Tongue (tissue), 1 donor: ENCODE measurements at regions not wholly inside any gene's neighbourhood (a gene's known extent, or its start where the extent isn't known, plus 50 kb on each side); places are given as distances from the start of the nearest gene placed in this dataset.

ENCODE experiments used
- DNase-seq: peaks from one replicate; pipeline ENCODE4 v3.0.0-alpha.2; 2015

DNA sequence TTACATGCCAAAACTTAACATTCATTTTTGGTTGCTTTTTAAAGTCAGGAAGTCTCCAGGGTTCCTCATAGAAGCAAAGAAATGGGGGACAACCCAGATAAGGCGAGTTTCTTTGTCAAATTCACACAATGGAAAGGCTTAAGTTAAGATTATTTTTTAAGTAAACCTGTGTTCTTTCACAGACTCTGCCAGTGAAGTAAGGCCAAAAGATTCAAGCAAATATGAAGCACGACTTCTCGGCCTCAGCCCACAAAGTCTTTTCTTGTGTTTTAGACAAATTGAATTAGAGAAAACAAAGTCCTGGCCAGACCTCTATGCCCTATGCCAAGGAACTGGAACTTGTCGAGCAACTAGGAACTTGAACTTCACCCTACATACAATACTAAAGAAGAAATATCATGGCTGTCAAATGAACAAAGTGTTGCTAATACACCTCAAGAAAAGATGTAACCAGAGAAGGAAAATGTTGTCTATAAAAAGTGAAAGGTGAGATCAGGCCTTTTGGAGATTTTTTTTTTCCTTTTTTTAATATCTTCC is 540.0 kb upstream of the JARID2 start:
- no peak for DNase-seq

DNA sequence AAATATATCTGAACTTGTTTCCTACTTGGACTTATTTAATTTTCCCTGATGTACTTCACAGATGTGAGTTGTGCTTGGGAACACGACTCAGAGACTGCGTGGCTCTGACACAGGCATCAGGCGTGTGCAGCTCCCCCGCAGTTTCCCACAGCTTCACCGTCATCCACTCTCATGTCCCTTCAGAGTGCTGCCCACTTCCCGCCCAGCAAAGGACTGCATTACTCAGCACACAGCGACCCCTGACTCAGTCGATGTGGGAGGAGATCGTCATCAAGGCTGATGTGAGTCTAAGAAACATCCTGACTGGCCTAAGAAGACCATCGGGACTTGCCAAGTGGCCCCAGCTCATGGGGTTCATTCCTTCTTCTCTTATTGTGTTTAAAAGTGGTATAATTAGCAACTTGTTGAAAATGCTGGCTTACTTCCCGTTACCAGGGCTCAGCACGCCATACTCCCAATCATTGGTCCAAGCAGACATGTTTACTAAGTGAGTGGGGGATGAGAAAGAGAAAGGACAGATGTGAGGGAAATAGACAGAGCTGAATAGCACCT is 539.4 kb upstream of the JARID2 start:
- no peak for DNase-seq

DNA sequence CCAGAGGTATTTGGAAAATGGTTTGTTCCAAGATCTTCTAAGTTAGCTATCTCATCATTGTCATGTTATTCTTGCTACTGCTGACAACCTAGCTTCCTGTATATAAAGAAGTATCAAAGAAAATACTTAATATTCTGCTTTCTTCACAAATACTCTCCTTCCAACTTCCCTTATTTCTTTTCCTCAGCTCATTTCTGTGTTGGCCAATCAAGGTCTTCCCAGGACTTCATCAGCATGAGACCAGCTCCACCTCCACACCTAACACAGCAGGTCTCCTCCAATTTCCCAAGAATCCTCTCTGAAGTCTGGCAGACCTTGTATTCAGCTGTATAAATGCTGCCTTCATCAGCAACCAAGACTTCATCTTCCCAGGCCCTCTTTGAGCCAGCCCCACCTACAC is 538.6 kb upstream of the JARID2 start:
- DNase-seq, result no peak

DNA sequence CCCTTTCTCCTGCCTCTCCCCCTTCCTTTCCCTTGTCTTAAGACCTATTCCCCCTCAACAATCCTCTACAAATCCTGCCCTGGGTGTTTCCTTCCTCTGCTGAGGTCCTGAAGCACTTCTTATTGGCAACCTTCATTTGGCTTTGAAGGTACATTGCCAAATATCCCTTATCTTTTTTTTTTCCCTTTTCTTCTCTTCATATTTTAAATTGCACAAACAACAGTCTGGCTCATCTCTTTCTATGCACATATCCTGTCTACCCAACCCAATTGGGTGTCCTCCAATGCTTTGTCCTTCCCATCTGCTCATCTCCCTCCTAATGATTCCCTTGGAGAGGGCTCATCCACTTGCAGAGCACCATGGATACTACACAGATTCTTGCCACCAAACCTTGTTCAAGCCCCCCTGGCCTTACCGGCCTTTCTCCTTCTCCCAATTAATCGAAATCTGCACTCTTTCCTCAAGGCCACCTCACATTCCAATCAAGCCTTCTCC is 537.9 kb upstream of the JARID2 start:
- no peak for DNase-seq

DNA sequence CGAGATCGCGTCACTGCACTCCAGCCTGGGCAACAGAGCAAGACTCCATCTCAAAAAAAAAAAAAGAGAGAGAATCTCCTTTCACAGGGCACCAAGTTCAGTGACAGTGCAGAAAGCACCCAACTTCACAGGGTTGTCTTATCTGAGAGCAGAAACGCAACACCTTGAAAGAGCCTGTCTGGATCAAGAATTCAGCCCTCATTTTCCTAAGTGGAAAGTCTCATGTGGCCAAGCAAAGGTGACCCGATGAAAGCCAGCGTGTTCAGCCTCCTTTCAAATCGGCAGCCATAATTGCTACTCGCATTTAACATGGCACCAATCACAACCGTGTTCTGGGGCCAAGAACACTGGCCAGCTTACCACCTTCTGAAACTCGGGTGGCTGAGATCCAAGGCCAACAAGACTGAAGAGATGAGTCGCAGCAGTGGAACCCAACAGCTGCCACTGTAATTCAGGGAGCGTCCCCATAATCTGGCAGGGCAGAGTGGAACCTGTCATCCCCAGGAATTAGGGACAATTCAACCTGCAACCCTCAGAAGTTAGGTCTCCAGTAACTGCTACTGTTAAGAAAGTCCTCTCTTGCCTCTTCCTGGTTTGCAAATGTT is 536.7 kb upstream of the JARID2 start:
- DNase-seq, result no peak

DNA sequence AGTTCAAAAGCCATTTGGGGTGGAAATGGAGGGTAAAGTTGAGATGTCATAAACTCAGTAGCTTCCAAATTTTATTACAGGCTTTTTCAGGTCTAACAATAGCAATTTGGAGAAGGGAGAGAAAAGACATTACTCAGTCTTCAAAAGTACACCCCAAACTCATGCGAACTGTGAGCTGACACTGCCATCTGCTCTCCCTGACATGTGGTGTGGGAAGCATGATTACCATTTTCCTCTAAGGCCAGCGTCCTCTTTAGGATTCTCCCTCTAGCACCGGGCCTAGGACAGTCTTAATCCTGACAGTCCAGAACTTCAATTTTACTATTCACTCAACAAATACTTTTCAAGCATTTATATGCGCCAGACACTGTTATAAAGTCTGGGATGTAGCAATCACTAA is 536.0 kb upstream of the JARID2 start:
- DNase-seq, result no peak

DNA sequence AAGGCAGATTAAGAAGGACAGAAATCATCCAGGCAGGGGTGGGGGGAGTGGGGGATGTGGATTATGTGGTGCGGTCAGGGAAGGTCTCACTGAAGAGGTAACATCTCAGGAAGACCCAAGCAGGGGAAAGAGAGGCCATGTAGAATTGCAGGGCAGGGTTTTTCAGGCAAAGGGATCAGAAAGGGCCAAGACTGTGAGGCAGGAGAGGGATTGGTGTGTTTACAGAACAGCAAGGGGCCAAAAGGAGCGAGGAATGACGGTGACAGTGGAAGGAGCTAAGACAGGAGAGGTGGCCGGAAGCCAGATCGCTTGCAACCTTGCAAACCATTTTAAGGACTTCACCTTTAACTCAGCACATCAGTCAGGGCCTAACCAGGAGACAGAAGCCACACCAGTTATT is 535.4 kb upstream of the JARID2 start:
- DNase-seq, result no peak

DNA sequence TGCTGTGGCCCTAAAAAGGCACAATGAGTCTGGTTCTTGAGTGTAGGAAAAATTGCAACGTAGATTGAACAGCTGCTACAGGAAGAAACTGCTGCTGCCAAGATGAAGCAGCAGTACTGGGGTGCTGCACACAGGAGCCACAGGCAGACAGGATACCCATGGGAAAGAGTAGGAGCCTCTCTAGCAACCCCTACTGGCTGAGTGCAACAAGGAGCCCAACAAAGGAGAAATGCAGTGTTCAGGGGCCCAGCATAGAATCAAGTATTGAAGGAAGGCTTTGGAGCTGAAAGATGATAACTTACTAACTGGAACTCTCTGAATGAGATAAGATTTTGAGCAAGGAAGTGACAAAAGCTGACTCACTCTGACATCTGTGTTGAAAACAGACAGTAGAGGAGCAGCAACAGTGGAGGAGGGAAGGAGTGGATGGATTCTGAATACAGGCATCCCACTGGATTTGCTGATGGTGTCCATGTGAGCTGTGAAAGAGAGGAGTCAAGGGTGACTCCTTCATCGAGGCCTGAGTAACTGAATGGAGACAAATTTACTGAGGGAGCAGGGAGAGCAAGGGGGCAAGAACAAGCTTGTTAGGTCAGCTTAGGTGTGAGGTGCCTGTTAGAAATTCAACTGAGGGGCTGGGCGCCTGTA is 534.7 kb upstream of the JARID2 start:
- no peak for DNase-seq

DNA sequence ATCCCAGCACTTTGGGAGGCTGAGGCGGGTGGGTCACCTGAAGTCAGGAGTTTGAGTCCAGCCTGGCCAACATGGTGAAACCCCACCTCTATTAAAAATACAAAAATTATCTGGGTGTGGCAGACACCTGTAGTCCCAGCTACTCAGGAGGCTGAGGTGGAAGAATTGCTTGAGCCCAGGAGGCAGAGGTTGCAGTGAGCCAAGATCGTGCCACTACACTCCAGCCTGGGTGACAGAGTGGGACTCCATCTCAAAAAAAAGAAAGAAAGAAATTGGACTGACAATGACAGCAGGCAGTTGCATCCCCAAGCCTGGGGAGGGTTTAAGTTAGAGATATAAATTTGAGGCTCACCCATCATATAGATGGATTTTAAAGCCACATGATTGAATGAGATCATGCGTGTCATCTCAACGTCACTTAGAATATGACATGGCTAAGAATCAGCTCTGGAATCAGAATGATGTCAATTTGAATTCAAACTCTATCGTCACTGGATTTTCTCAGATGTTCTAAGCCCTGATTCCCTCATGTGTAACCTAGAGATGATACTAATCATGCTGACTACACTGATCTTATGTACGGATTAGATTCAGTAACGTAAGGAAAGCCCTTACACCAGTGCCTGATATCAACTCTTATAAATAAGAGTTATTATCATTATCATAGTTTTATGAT is 534.0 kb upstream of the JARID2 start:
- DNase-seq, result no peak

DNA sequence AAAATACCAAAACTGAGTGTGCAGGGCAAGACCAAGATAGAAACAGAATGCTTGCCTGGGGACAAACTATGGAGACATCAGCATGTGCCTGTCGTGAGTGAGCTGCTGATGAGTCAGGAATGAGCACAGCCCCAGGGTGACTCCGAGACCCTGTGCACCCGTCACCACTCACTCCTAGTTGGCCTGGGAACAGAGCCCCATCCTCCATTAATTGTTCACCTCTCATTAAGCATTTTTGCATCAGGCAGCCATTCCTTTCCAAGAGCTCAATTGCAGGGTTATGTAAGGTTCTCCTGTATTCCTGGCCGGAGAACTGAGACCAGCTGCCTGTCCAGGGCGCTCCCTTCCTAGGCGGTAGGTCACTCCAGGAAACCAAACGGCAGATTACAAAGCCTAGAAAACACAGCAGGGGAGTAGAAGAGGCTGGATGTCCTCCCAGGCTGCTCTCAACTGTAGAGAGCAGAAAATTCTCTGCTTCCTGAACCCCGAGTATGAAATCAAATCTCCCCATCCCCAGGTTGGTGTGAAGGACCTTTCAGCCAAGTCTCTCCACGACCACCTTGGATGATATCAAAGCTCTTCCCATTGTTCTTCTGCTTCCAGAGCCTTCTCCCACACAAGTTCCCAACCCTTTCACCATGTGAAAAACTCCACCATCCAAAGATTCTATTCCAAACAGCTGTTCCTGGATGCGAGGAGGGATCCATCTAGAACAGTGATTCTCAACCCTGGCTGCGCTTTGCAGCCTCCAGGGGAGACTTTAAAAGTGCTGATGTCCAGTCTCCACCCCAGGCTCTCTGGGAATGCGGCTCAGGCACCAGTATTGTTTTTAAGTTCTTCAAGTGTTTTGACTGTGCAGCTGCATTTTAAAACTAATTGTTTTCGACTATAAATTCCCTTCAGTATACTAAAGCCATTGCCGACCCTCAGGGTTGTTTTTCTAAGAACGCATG is 532.6 kb upstream of the JARID2 start:
- DNase-seq, result no peak

DNA sequence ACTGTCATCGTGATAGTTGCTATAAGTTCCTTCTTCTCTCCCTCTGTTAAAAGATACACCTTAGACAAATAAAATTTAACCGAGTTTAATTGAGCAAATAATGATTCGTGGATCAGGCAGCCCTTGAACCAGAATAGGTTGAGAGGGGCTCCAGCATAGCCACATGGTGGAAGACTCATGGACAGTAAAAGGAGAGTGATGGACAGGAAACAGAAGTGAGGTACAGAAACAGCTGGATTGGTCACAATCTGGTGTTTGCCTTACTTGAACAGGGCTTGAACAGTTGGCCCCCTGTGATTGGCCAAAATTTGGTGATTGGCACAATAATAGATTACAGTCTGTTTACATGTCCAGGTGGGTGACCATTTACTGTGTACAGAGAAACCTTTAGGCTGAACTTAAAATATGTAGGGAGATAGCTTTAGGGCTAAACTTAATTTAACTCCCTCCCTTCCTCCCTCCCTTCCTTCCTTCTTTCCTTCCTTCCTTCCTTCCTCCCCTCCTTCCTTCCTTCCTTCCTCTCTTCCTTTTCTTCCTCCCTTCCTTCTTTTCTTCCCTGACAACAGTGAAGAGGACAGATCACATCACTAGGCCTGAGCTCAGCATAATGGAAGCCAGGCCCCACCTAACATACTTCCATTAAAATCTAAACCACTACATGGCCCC is 531.8 kb upstream of the JARID2 start:
- no peak for DNase-seq

DNA sequence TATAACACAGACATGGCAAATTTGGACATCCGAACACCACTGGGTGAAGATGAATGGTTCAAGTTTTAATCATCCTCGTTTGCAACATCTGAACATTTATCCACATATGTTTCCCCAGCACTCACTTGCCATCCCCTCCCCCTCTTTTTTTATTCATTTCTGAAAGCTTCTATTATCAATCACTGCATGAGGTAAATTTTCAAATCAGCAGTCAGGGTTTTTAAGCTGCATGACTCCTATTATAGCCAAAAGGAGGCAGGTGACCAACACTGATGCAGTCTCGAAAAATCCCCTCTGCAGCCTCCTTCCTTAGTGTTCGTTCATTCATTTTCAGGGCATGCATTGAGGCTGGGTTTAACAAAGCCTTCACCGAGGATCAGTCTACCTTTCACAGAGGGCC is 530.8 kb upstream of the JARID2 start:
- no peak for DNase-seq

DNA sequence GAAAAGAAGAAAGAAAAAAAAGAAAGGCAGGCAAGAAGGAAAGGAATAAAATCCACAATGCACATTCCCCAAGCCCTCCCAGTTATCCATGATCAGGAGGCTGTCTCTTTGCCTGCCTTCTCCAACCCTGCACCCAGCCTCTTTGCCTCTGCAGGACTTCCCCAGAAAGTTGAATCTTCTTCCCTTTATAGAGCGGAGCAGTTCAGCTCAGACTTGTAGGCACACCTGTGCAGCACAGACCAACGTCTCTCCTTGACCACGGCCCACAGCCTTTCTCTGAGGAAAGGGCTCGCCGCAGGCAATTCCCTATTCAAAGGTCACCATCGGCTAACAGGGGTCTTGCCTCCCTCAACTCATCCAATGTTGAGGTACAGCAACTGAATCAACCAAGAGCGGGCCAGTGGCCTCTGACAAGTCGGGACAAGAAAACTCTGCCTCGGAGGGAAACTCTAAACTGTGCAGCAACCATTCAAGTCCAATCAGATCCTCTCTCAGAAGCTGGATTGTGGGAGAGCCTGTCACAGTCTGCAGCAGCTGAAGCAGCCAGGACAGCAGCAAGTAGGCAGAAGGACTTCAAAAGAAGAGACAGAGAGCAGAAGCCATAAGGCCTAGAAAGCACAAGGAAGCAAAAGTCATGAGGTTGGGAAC is 529.2 kb upstream of the JARID2 start:
- no peak for DNase-seq

DNA sequence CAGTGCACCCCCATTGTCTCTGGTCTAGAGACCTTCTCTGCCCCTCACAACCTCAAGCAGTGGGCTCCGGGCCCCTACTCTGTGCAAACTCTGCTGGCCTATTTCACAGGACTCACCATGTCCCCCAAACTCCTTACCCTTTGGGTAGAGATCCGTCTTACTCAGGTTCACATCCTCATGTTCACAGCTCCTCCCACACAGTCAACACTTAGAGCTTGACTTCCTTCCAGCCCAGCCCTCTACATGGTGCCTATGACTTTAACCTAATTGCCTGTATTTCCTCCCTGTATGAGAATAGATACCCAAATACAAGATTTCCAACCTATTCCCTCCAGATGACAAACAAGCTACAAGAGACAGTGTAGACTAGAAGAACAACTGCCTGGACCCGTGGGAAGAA is 528.6 kb upstream of the JARID2 start:
- no peak for DNase-seq

DNA sequence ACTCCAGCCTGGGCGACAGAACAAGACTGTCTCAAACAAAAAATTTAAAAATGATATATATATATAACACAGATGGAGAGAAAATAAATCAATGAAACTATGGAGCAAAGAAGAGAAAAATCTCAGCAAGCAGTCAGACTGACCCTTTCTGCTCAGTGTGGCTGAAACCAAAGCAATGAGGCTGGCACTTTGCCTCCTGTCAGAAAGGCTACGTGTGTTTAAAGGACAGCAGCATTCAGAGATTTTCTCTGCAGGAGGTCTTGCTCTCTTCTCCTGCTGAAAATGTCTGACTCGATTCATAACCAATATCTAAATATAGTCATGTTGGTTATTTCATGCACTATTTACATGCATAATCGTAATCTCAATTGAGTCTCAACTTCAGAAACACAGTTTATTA is 527.0 kb upstream of the JARID2 start:
- no peak for DNase-seq

DNA sequence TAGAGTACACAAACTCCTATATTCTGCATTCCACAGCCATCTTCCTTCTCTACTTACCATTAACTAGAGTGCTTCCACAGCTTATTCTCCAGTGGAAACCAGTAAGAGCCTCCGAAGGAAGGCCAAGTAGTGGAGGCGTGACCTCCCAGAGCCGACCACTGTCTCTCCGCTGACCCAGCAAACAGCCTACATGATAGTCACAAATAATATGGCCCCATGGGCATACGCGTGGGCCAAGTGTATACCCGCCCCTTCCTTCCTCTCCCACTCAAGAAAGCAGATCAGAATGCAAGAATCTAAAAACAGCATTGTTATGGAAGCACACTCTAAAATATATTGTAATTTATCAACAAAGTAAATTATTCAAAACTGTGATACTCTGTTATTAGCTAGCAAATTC is 526.6 kb upstream of the JARID2 start:
- DNase-seq, result no peak

DNA sequence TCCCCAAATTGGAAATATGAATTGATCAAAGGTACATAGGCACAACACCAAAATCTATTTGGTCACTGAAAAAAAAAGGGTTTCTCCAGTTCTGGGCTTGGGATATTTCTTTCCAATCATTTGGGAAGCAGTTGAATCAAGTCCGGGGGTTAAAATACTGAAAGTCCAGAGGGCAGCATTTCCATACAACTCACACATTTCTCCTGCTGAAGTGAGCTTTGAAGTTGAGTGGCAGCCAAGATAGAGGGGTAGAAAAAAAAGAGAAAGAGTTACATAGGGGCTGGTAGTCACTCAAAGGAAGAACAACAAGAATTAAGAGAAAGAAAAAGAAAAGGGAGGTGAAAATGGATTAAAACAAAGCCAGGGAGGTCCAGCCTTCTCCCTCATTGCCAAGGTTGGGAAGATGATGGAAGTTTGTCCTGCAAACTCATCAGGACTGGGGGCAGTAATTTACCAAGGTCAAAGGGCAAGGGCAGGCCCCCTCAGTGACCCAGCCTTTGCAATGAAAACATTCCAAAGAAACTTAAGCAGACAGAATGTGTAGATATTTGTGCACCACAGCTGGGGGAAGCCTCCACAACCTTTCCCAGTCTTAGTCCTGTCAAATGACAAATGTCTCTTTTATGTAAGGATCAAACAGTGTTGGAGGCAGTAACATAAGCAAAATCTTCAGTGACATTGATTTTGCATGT is 525.3 kb upstream of the JARID2 start:
- no peak for DNase-seq

DNA sequence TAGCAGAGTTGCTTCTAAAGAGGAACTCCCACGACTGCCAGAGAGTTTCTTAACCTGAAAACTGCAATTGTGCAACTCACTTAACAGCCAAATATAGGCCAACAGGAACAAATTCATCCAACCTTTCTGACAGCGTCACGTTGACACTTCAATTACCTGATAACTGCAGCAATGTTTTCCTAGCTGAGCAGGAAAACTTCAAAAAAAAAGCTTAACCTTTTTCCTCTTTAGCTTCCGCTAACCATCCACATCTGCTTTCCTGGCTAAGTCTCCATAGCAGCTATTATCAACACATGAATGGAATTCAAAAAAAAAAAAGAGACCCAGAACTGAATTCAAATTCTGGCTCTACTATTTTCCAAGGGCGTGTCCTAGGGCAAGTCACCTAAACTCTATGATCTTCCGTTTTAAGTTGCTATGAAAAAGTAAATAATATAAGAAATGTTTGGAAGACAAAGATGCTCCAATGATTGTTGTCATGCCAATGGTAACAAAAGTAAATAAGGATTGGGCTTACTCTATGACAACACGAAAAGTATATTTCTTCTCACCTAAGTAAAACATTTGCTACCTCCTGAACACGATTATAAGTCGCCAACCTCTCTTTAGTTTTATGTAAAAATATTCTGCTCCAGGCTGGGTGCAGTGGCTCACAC is 524.6 kb upstream of the JARID2 start:
- DNase-seq, result no peak

DNA sequence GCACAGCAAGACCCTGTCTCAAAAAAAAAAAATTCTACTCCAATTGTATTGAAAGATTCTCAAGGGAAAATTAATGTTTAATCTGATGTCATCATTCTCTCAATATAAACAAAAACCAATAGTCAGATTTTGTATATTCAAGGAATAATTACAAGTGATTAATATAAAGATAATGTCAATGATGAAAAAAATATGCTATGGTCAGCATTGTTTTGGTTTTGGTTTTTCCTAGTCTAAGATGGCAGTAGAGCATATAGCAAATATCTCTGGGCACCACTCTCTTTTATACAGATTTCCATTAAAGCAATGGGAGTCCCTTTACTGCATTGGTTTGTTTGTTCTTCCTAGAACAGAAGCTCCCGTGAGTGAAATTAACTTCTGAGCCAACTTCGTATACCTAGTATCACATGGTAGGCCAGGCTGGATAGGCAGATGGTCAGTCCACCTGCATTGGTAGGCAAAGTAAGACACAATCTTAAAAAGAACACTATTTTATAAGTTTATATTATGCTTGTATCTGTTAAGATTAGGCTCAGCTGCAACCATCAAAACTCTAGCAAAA is 523.8 kb upstream of the JARID2 start:
- DNase-seq, result no peak
